GM12878 (cell line): ENCODE measurements at regions not wholly inside any gene's neighbourhood (a gene's known extent, or its start where the extent isn't known, plus 50 kb on each side); places are given as distances from the start of the nearest gene placed in this dataset.

ENCODE experiments used
- ATAC-seq: fragments of 200-7000 bp; cut with Tn5 transposase; 3 replicates; pipeline ENCODE4 v1.9.1; 2020; ENCODE audit warnings: mild to moderate bottlenecking, moderate library complexity
- BruUV-seq: library from RNA; stranded (reverse); fragments of 400-500 nt; replicated peaks from 2 replicates; lab custom pipeline; 2021; lab: Mats Ljungman, UMichigan
- CTCF ChIA-PET: fragments of 300-600 bp; sonication (Branson Sonifier 250); formaldehyde crosslinking; extraction: SDS; loops from one replicate; lab custom pipeline; 2021; ENCODE audit warnings: inconsistent platforms; lab: Yijun Ruan, JAX
- POLR2A ChIA-PET: fragments of 350-600 bp; formaldehyde crosslinking; extraction: SDS; loops from one replicate; lab custom pipeline; 2021; ENCODE audit warnings: inconsistent platforms; lab: Charles Lee
- RAD21 ChIA-PET: fragments of 300-600 bp; sonication (Branson Sonifier 250); formaldehyde crosslinking; loops from one replicate; lab custom pipeline; 2023; ENCODE audit warnings: antibody characterized with exemption; ENCODE audit not compliant: unreplicated experiment; lab: Charles Lee
- SMC1A ChIA-PET: fragments of 300-600 bp; sonication (Branson Sonifier 250); formaldehyde crosslinking; loops from one replicate; lab custom pipeline; 2023; ENCODE audit not compliant: unreplicated experiment, uncharacterized antibody; lab: Charles Lee
- DNase-seq: peaks from one replicate; pipeline ENCODE4 v3.0.0-alpha.2; 2011; ENCODE audit warnings: low read depth, low spot score
- FAIRE-seq: peaks from 3 replicates; lab custom pipeline; 2011; peaks lifted over from hg19 to GRCh38; lab: Jason Lieb, UNC
- H2AFZ ChIP-seq: 2 replicates; pipeline ENCODE4 v1.6.0; 2011; ENCODE audit warnings: low read depth, low read length, control low read depth; ENCODE audit not compliant: control insufficient read depth
- H3K27ac ChIP-seq: 2 replicates; pipeline ENCODE4 v1.5.1; 2011; ENCODE audit warnings: control low read depth; ENCODE audit not compliant: control insufficient read depth, insufficient read depth
- H3K27me3 ChIP-seq, 2 experiments: replicated peaks in 1 of 2; 2 replicates each; pipeline versions ENCODE4 v1.6.0 to v1.6.1; 2011; ENCODE audit warnings: low read length in 1 of 2; ENCODE audit not compliant: control insufficient read depth in 2 of 2, insufficient read depth in 2 of 2
- H3K36me3 ChIP-seq, 2 experiments: 2 replicates each; pipeline ENCODE4 v1.5.1; 2011; ENCODE audit warnings: low read length in 1 of 2; ENCODE audit not compliant: control insufficient read depth in 2 of 2, insufficient read depth in 2 of 2
- H3K4me1 ChIP-seq: 2 replicates; pipeline ENCODE4 v1.6.1; 2011; ENCODE audit warnings: mild to moderate bottlenecking, low read length, moderate library complexity, mixed read lengths; ENCODE audit not compliant: control insufficient read depth, insufficient read depth
- H3K4me2 ChIP-seq: 2 replicates; pipeline ENCODE4 v1.6.0; 2011; ENCODE audit warnings: control low read depth; ENCODE audit not compliant: control insufficient read depth, insufficient read depth
- H3K4me3 ChIP-seq: fragments of 200-600 bp; sonication (generic); 2 replicates; pipeline ENCODE4 v1.5.1; 2016
- H3K79me2 ChIP-seq: 2 replicates; pipeline ENCODE4 v1.6.0; 2011; ENCODE audit warnings: low read length; ENCODE audit not compliant: control insufficient read depth, insufficient read depth
- H3K9ac ChIP-seq: 2 replicates; pipeline ENCODE4 v1.8.0; 2011; ENCODE audit warnings: low read length, control low read depth, mixed read lengths; ENCODE audit not compliant: control insufficient read depth, insufficient read depth
- H3K9me3 ChIP-seq: replicated peaks from 3 replicates; pipeline ENCODE4 v1.5.1; 2011; ENCODE audit warnings: mild to moderate bottlenecking, low read length; ENCODE audit not compliant: control insufficient read depth, insufficient read depth
- H4K20me1 ChIP-seq: 2 replicates; pipeline ENCODE4 v1.6.0; 2011; ENCODE audit not compliant: control insufficient read depth, insufficient read depth
- ETV6 ChIP-seq, 2 experiments: fragments of 450-650 bp in 1 of 2; IDR thresholded peaks in 1 of 2; conservative IDR thresholded peaks in 1 of 2; 2 replicates each; pipeline ENCODE4 v1.6.1; 2014; ENCODE audit warnings: antibody characterized with exemption in 1 of 2, borderline replicate concordance in 1 of 2, low read depth in 1 of 2, mild to moderate bottlenecking in 1 of 2, moderate library complexity in 1 of 2
- IKZF2 ChIP-seq, 2 experiments: fragments of 450-650 bp; IDR thresholded peaks; 2 replicates each; pipeline ENCODE4 v1.6.1; 2017; ENCODE audit warnings: mild to moderate bottlenecking in 2 of 2, moderate library complexity in 2 of 2
- NFIC ChIP-seq: IDR thresholded peaks from 2 replicates; pipeline ENCODE4 v1.6.1; 2012; ENCODE audit warnings: low read depth, mild to moderate bottlenecking, inconsistent platforms, low read length, moderate library complexity
- WGBS: methylation state at CpG from one replicate; pipeline ENCODE4 v1.1.6; 2016; ENCODE audit warnings: low lambda C conversion rate; ENCODE audit not compliant: insufficient replicate concordance, insufficient coverage; ENCODE audit errors: missing lambda C conversion rate; 5-methylcytosine and 5-hydroxymethylcytosine counted together
- in situ Hi-C: fragments of 300-500 bp; cut with MboI; formaldehyde crosslinking; loops from 9 replicates; pipeline ENCODE4 v1.14.3; 2018; ENCODE audit warnings: mixed read lengths
- intact Hi-C: fragments of 100-400 bp; cut with micrococcal nuclease; formaldehyde crosslinking; loops from one replicate; pipeline ENCODE4 v1.14.2; 2022; ENCODE audit not compliant: unreplicated experiment
- TF ChIP-seq, protein P1 (sequence below): IDR thresholded peaks from 2 replicates; pipeline ENCODE4 v1.6.1; 2011; ENCODE audit warnings: borderline replicate concordance, low read depth, mild to moderate bottlenecking, moderate library complexity, low read length; ENCODE audit not compliant: insufficient read depth, poor library complexity, severe bottlenecking
- TF ChIP-seq, protein P2 (sequence below): fragments of 450-650 bp; conservative IDR thresholded peaks from 2 replicates; pipeline ENCODE4 v1.6.1; 2017; ENCODE audit warnings: mild to moderate bottlenecking, moderate library complexity

DNA sequence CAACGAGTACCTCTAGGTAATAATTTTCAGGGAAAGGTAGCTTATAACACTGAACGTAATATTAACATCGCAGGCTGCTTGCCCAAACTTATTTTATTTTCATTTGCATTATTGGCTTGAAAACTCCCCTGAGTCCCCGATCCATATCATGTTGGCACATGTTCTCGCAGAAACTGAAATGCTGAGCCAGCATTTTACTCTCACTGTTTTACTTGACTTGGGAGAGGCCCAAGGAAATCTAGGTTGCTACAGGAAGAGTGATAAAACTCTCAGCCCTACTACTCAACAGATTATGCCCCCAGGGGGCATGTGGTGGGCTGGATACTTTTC, 183.5 kb upstream of the HABP2 start:
- no peaks in the 10 kb centered on the region for H3K27me3 ChIP-seq
- ATAC-seq (no peak), FAIRE-seq (no peak), DNase-seq (no peak)
- in situ Hi-C loops, result no loop called here
- ChIA-PET SMC1A (no interaction called here), CTCF (no interaction called here), POLR2A (no interaction called here), RAD21 (no interaction called here)
- no peaks in the 10 kb centered on the region for H4K20me1 ChIP-seq
- H3K9ac ChIP-seq, result no peak overlapping the region
- H2AFZ ChIP-seq, result no peak overlapping the region
- TF ChIP-seq, protein P1, sequence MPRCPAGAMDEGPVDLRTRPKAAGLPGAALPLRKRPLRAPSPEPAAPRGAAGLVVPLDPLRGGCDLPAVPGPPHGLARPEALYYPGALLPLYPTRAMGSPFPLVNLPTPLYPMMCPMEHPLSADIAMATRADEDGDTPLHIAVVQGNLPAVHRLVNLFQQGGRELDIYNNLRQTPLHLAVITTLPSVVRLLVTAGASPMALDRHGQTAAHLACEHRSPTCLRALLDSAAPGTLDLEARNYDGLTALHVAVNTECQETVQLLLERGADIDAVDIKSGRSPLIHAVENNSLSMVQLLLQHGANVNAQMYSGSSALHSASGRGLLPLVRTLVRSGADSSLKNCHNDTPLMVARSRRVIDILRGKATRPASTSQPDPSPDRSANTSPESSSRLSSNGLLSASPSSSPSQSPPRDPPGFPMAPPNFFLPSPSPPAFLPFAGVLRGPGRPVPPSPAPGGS, result no peak
- TF ChIP-seq, protein P2, sequence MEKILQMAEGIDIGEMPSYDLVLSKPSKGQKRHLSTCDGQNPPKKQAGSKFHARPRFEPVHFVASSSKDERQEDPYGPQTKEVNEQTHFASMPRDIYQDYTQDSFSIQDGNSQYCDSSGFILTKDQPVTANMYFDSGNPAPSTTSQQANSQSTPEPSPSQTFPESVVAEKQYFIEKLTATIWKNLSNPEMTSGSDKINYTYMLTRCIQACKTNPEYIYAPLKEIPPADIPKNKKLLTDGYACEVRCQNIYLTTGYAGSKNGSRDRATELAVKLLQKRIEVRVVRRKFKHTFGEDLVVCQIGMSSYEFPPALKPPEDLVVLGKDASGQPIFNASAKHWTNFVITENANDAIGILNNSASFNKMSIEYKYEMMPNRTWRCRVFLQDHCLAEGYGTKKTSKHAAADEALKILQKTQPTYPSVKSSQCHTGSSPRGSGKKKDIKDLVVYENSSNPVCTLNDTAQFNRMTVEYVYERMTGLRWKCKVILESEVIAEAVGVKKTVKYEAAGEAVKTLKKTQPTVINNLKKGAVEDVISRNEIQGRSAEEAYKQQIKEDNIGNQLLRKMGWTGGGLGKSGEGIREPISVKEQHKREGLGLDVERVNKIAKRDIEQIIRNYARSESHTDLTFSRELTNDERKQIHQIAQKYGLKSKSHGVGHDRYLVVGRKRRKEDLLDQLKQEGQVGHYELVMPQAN, result no peak
- TF ChIP-seq IKZF2 (IDR thresholded peaks at IDR 0.05) (no peak), ETV6 (conservative IDR thresholded peaks at IDR 0.05 in 1 of 2, IDR thresholded peaks at IDR 0.05 in 1 of 2; ENCODE audit: borderline replicate concordance in 1 of 2, low read depth in 1 of 2) (no peak), NFIC (no peak)
- 39% methylated on average over 5 of the region's 5 CpGs for WGBS
- no peaks in the 10 kb centered on the region; the same call in 2 of the 3 replicates for H3K9me3 ChIP-seq
- intact Hi-C loops, result no loop called here
- no peaks in the 10 kb centered on the region for H3K4me1 ChIP-seq
- H3K4me2 ChIP-seq, result no peak overlapping the region
- H3K36me3 ChIP-seq, result no peaks in the 10 kb centered on the region
- no TSS peak for BruUV-seq
- H3K4me3 ChIP-seq, result no peak overlapping the region
- no peaks in the 10 kb centered on the region for H3K79me2 ChIP-seq
- H3K27ac ChIP-seq, result no peak overlapping the region
